ACC112 (cell line): ENCODE measurements at regions not wholly inside any gene's neighbourhood (a gene's known extent, or its start where the extent isn't known, plus 50 kb on each side); places are given as distances from the start of the nearest gene placed in this dataset.

ENCODE experiments used
- H2AFZ ChIP-seq: fragments of 200-600 bp; sonication (generic); one replicate; pipeline ENCODE4 v1.6.0; 2017; ENCODE audit warnings: antibody characterized with exemption, low read length; ENCODE audit not compliant: unreplicated experiment
- H3K27ac ChIP-seq: fragments of 200-600 bp; sonication (generic); 2 replicates; pipeline ENCODE4 v1.5.1; 2014; ENCODE audit warnings: low read depth, mild to moderate bottlenecking, antibody characterized with exemption, low read length, moderate library complexity
- H3K27me3 ChIP-seq: fragments of 200-600 bp; sonication (generic); 2 replicates; pipeline ENCODE4 v1.6.1; 2014; ENCODE audit warnings: mild to moderate bottlenecking, antibody characterized with exemption, low read length, moderate library complexity, mixed read lengths; ENCODE audit not compliant: insufficient read depth
- H3K36me3 ChIP-seq: fragments of 200-600 bp; sonication (generic); 2 replicates; pipeline ENCODE4 v1.6.1; 2016; ENCODE audit warnings: mild to moderate bottlenecking, antibody characterized with exemption, low read length, moderate library complexity, mixed read lengths; ENCODE audit not compliant: insufficient read depth
- H3K4me1 ChIP-seq: fragments of 200-600 bp; sonication (generic); one replicate; pipeline ENCODE4 v1.6.1; 2016; ENCODE audit warnings: low read length, mixed read lengths; ENCODE audit not compliant: insufficient read depth, unreplicated experiment, control insufficient read depth
- H3K4me3 ChIP-seq: fragments of 200-600 bp; sonication (generic); 2 replicates; pipeline ENCODE4 v1.5.1; 2014; ENCODE audit warnings: mild to moderate bottlenecking, low read depth, low read length
- H3K79me2 ChIP-seq: fragments of 200-600 bp; sonication (generic); one replicate; pipeline ENCODE4 v1.6.0; 2016; ENCODE audit warnings: low read length; ENCODE audit not compliant: control insufficient read depth, unreplicated experiment, insufficient read depth

- Histone ChIP-seq H2AFZ (no peak overlapping the region), H3K79me2 (no peaks in the 10 kb centered on the region), H3K27ac (no peak overlapping the region), H3K4me1 (no peaks in the 10 kb centered on the region), H3K27me3 (no peaks in the 10 kb centered on the region), H3K4me3 (no peak overlapping the region), H3K36me3 (no peaks in the 10 kb centered on the region)
Observed at GRCh38 chr2:10520154-10520553, 72.0 kb upstream of the ODC1 start.

- no peak overlapping the region for H3K4me3 ChIP-seq
- no peaks in the 10 kb centered on the region for H3K36me3 ChIP-seq
- H3K4me1 ChIP-seq = no peaks in the 10 kb centered on the region
- H3K79me2 ChIP-seq = no peaks in the 10 kb centered on the region
- H3K27ac ChIP-seq = no peak overlapping the region
- H3K27me3 ChIP-seq = no peaks in the 10 kb centered on the region
- H2AFZ ChIP-seq = no peak overlapping the region
Observed at GRCh38 chr2:10519394-10519740, 71.2 kb upstream of the ODC1 start.

- Histone ChIP-seq H3K36me3 (no peaks in the 10 kb centered on the region), H3K4me1 (no peaks in the 10 kb centered on the region), H3K27me3 (no peaks in the 10 kb centered on the region), H3K79me2 (no peaks in the 10 kb centered on the region), H3K27ac (no peak overlapping the region), H3K4me3 (no peak overlapping the region), H2AFZ (no peak overlapping the region)
Observed at GRCh38 chr2:10518470-10519393, 70.6 kb upstream of the ODC1 start.

GRCh38 chr2:10517351-10518043 is 69.4 kb upstream of the ODC1 start:
- H3K4me1 ChIP-seq = no peaks in the 10 kb centered on the region
- H3K4me3 ChIP-seq = no peak overlapping the region
- no peaks in the 10 kb centered on the region for H3K79me2 ChIP-seq
- no peaks in the 10 kb centered on the region for H3K36me3 ChIP-seq
- H2AFZ ChIP-seq = no peak overlapping the region
- H3K27ac ChIP-seq = no peak overlapping the region
- H3K27me3 ChIP-seq = no peaks in the 10 kb centered on the region

GRCh38 chr2:10515887-10516286 is 67.8 kb upstream of the ODC1 start:
- Histone ChIP-seq H3K79me2 (no peaks in the 10 kb centered on the region), H3K27ac (no peak overlapping the region), H3K27me3 (no peaks in the 10 kb centered on the region), H3K4me1 (no peaks in the 10 kb centered on the region), H3K36me3 (no peaks in the 10 kb centered on the region), H3K4me3 (no peak overlapping the region), H2AFZ (no peak overlapping the region)

- Histone ChIP-seq H3K79me2 (no peaks in the 10 kb centered on the region), H3K4me1 (no peaks in the 10 kb centered on the region), H3K27ac (peak overlapping the region; percentile 30; the same call in 1 of the 2 replicates), H3K36me3 (no peaks in the 10 kb centered on the region), H2AFZ (no peak overlapping the region), H3K4me3 (no peak overlapping the region), H3K27me3 (no peaks in the 10 kb centered on the region)
Observed at GRCh38 chr2:10514743-10515142, 66.6 kb upstream of the ODC1 start.

- Histone ChIP-seq H3K36me3 (no peaks in the 10 kb centered on the region), H3K27me3 (no peaks in the 10 kb centered on the region), H3K4me3 (no peak overlapping the region), H3K27ac (peak overlapping the region; percentile 22; the same call in 1 of the 2 replicates), H3K79me2 (no peaks in the 10 kb centered on the region), H3K4me1 (no peaks in the 10 kb centered on the region), H2AFZ (no peak overlapping the region)
Observed at GRCh38 chr2:10514273-10514672, 66.1 kb upstream of the ODC1 start.

- H2AFZ ChIP-seq = no peak overlapping the region
- no peaks in the 10 kb centered on the region for H3K4me1 ChIP-seq
- no peak overlapping the region for H3K27ac ChIP-seq
- H3K27me3 ChIP-seq = no peaks in the 10 kb centered on the region
- no peaks in the 10 kb centered on the region for H3K36me3 ChIP-seq
- no peak overlapping the region for H3K4me3 ChIP-seq
- H3K79me2 ChIP-seq = no peaks in the 10 kb centered on the region
Observed at GRCh38 chr2:10513201-10513600, 65.1 kb upstream of the ODC1 start.

- H3K36me3 ChIP-seq = no peaks in the 10 kb centered on the region
- no peak overlapping the region for H3K4me3 ChIP-seq
- no peaks in the 10 kb centered on the region for H3K4me1 ChIP-seq
- H3K79me2 ChIP-seq = no peaks in the 10 kb centered on the region
- H3K27ac ChIP-seq = no peak overlapping the region
- no peaks in the 10 kb centered on the region for H3K27me3 ChIP-seq
- H2AFZ ChIP-seq = no peak overlapping the region
Observed at GRCh38 chr2:10508038-10508437, 59.9 kb upstream of the ODC1 start.

GRCh38 chr2:10507106-10507505 is 59.0 kb upstream of the ODC1 start:
- Histone ChIP-seq H3K79me2 (no peaks in the 10 kb centered on the region), H3K27me3 (no peaks in the 10 kb centered on the region), H3K27ac (no peak overlapping the region), H3K4me3 (no peak overlapping the region), H3K36me3 (no peaks in the 10 kb centered on the region), H2AFZ (no peak overlapping the region), H3K4me1 (no peaks in the 10 kb centered on the region)
